NCI-H2029 treated with DMSO at 0.1 percent for 48 hours (cell line): ENCODE measurements at regions not wholly inside any gene's neighbourhood (a gene's known extent, or its start where the extent isn't known, plus 50 kb on each side); places are given as distances from the start of the nearest gene placed in this dataset.

Experiments used
- DNase-seq: peaks from one replicate; lab custom pipeline; 2025; lab: John Stamatoyannopoulos, UW

DNA sequence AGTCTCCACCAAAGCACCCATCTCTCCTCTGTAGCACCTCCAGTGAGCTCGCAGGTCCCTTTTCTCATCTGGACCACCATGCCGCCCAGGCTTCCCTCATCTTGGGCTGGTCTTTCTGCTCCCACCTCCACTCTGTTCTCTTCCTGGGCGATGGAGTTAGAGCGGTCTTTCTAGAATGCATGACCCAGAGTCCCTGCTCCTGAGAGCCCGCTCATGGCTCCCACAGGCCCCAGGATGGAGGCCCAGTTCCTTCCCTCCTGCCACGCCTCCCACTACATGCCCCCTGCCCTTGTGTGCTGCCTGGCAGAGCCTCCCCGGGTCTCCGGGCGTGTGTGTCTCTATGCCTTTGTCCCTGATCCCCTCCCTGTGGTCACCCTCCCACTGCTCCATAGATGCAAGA, 100.7 kb upstream of the RTL1 start:
- DNase-seq = no peak

DNA sequence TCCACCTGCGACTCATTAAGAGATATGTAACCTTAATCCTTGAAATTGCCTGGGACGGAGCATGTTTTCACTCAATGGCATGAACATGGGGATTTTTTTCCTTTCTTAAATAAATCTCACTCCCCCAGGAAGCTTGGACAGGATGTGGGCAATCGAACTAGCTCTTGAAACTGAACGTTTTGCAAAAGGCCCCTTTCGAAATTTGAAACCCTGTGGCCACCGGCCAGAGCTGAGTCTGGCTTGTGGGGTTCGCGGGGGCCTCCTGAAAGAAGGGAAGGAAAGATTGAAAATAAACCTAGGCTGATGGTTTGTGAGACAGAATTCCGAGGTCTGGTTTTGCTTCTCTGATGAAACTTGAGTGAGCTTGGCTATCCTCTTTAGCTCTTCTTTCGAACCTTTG, 101.4 kb upstream of the RTL1 start:
- DNase-seq = no peak

DNA sequence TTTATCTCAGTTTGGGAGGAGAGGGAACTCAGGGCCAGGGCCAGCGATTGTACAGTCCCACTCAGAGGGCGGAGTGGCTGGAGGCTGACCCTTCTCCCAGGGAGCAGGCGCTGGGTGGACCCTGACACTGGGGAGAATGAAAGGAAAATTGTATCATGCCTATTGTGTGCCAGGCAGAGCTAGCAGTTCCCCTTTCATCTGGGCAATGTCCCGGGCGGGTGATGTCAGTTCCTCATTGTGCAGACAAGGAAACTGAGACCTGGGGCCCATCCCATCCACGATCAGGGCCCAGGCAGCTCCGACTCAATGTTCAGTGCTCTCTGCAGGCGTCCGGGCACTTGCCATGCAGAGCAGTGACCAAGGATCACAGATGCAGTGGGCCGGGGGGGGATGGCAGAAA, 101.9 kb upstream of the RTL1 start:
- no peak for DNase-seq

DNA sequence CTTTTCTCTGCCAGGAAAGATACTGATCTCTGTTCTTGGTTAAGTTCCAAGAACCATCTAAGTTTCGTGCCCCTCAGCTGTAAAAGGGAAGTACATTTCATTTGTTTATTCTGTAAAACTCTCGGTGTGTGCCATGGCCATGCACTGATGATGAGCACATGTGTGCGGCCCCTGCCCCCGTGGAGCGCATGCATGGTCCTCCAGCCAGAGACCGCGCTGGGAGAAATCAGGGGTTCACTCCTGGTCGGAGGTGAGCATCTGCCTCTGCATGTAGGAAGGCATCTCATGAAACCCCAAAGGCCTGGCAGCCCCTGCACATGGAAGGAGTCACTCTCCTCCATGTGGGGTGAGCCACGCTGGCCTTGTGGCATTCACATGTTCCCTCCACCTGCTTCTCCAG, 102.5 kb upstream of the RTL1 start:
- DNase-seq = no peak

DNA sequence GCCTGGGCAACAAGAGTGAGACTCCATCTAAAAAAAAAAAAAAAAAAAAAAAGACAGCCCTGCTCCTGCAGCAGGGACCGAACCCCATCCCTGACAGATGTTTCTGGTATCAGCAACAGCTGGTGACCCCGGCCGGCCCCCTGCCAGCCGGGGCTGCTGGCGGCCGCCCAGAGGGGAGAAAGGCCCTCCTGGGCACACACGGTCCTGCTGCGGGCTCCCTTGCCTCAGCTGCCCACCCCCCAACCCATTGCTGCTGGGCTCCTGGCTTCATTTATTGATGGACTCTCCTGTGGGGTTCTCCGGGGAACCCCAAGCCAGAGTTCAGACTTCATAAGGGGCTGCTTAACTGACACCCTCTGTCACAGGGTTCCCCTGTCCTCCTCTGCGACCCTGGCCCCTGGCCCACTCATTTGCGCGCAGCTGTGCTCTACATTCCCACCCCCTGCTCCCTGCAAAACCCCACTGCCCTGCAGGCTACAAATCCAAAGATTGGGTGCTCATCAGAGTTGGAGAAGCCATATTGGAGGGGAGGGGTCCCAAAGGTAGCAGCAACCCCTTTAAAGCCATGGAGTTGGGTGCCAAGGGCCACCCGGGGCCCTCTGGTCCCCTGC, 103.6 kb upstream of the RTL1 start:
- DNase-seq = no peak

DNA sequence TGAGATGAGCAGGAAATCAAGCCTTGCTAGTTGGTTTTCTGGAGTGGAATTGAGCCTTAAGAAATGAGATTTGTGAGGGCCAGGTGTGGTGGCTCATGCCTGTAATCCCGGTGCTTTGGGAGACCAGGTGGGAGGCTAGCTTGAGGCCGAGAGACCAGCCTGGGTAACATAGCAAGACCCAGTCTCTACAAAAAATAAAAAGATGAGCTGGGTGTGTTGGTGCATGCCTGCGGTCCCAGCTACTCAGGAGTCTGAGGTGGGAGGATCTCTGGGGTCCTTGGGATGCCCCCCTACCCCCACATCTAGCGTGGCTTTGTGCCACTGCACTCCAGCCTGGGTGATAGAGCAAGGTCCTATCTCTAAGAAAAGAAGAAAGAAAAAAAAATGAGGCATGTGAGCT, 104.2 kb upstream of the RTL1 start:
- no peak for DNase-seq

DNA sequence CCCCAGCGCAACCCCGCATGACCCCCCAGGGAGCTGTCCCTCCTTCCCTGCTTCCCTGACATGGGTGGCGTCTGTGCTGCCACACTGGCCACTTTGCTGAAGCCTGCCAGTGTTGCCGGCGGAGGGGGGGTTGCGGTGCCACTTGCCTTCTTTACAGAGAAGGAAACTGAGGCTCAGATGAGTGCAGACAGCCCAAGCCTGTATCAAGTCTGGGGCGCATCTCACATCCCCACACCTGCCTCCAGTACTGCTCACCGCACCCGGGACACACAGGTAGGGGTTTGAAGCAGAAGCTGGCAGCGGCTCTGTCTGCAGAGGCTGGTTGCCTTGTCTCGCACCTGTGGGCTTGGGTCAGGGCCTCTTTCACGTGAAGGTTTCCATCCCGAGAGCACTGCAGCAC, 104.7 kb upstream of the RTL1 start:
- DNase-seq = no peak

DNA sequence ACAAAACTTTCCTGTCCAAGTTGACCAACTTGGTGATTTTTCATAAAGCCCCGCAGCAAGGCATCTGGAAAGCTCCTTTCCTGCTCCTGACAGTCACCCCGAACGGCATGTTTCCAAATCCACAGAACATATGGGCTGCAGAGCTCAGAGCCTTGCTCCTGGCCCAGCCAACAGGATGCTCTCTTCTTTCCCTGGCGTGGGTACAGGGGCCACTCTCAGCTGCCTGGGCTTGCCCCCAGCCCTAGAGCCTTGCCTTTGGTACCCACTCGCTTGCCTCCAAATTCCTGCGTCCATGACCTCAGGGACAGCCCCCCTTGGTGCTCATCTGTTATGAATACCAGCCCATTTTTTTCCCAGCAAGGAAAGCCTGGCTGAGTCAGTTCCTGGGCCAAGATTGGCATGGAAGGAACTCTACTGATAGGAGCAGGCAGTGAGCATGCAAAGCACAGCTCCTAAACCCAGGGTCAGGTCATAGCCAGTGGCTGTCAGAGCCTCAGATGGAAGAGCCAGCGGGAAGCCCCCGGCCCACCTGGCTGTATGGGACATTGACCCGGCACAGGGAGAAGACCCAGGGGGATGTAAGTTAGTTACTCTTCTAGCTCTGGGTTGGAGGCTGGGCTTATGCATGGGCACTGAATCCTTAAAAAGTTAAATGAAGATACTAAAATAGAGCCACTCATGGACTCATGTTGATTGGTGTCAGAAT, 105.3 kb upstream of the RTL1 start:
- DNase-seq = no peak

DNA sequence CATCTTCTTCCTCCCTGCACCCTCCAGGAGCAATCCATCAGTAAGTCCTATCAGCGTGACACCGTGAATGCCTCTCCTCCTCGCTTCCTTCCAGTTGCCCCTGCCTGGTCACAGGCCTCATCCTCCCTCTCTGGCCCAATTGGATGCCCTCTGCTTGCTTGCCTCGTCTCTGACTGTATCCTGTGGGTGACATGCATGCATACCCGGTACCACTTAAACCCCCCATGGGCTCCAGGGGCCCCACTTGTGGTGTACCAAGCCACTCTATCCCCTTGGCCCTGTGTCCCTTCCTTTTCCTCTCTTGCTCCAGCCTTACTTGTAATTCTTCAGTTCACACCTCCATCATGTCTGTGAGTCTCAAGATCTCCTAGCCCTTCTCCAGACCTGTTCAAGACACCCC, 106.0 kb upstream of the RTL1 start:
- DNase-seq = no peak

DNA sequence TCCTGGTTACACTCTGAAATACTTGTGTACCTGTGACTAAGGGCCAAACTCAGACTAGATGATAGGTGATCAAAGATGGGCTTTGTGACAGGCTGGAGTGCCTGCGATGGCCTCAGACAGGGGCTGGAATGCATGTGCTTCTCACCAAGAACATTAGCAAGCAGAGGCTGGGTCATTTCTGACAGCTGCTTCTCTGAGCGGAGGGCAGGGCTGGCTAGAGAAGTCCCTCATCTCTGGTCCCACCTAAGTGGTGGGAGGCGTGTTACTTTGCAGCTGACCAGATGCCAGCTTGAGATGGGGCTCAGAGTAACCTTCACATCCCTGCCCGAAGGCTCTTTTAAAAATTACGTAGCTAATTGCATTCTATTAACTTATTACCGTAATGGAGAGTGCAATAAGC, 106.8 kb upstream of the RTL1 start:
- DNase-seq = no peak

DNA sequence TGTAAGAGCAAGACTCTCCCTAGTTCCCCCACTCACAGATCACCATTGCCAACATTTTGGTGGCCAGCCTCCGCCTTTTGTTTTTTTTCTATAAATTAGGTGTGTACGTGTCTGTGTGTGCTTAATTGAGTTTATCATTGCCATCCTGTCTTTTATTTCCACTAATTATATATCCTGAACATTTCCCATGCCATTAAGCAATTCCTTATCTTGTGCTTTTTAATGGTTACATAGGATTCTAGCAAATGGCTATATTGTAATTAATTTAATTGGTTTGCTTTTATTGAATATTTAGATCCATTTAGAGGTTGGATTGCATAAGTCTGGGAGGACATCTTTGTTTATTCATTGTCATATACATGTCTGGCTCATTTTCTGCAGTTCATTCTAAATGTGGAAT, 107.3 kb upstream of the RTL1 start:
- DNase-seq = no peak

DNA sequence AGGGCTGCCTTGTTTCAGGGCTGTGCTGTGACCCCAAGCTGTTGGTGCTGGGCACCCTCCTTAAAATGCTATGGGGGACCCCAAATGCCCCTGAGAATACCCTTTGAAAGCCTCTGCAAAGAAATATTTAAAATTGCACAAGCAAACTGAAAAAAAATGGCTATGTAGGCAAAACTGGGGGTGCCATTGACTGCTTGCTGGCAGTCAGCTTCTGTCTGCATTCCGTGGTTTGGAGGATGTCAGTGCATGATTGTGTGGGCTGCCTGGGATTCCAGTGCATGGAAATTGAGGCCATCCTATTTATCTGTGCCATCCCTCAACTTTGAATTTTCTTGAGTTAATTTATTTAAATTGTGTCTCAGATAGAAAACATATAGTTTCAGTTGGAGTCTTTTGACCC, 113.7 kb upstream of the RTL1 start:
- no peak for DNase-seq

DNA sequence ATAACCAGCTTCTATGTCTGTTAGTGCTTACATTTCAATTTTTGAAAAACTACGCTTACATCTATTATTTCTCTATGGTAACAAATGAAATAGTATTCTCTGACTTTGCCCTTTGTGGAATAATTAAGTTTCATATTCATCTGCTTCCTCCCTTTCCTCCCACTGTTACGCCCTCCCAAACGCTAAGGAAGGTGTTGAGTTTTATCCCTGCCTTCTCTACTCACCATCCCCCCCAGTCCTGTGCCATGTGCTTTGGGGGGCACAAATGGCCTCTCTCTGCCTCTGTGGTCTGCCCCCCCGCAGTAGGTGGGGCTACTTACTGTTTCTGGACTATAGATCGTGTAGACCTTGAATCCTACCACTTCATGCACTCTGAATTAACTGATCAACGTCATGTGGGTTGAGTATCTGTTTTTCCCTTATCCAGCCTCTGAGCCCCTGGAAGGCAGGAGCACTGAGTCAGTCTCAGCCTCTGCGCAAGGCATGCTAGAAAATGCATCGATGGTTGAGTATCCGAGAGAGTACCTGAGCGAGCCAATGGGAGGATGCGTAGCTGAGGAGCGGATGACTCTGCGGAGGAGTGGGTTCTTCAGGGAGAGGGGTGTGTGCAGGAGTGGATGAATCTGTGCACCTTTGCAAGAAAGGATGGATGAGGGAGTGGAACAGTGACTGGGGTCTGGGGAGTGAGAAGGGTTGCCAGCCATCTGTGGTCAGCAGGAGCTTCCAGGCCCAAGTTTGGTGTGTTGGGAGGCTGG, 114.5 kb upstream of the RTL1 start:
- DNase-seq = no peak

DNA sequence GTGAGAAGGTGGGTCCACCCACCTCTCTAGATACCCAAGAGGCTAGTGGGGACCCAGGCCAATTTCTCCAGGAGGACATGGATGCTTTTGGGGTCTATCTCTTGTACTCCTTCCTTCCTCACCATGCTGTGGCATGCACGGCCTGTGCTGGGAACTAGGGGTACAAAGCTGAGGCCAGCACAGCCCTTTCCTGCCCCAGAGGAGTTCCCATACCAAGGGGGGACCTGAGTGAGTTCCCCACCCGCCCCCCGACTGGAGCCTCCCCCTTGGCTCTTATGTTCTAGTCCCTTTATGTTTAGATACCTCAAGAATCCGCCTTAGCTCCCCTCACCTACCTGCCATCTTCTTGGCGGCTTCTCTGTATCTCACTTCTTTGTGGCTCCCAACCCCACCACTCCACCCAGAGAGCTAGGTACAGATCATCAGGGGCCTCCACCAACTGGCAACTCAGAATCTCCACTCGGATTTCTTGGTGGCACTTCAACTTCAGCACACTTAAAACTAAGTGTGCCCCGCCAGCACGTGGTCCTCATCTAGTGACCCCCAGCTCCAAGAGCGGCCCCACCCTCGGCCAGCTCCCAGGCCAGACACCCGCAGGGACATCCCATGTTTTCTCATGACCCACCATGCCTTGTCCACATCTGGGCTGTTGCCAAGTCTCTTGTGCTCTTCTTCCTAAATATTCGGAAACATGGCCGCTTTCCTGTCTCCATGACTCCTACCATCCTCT, 115.2 kb upstream of the RTL1 start:
- no peak for DNase-seq

DNA sequence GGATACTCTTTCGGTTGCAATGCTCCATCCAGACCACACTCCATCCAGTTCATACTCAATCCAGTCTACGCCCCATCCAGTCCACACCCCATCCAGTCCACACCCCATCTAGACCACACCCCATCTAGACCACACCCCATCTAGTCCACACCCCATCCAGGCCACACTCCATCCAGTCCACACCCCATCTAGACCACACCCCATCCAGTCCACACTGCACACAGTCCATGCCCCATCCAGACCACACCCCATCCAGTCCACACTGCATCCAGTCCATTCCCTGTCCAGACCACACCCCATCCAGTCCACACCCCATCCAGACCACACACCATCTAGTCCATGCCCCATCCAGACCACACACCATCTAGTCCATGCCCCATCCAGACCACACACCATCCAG, 116.0 kb upstream of the RTL1 start:
- DNase-seq = no peak

DNA sequence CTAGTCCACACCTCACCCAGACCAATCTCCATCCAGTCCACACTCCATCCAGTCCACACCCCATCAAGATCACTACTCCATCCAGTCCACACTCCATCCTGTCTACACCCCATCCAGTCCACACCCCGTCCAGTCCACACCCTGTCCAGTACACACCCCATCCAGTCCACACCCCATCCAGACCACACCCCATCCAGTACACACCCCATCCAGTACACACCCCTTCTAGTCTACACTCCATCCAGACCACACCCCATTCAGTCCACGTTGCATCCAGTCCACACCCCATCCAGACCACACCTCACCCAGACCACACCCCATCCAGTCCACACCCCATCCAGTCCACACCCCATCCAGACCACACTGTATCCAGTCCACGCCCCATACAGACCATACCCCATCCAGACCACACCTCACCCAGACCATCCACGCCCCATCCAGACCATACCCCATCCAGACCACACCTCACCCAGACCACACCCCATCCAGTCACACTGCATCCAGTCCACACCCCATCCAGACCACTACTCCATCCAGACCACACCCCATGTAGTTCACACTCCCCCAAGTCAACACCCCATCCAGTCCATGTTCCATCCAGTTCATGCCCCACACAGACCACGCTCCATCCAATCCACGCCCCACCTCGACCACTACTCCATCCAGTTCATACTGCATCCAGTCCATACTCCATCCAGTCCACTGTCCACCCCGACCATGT, 116.6 kb upstream of the RTL1 start:
- DNase-seq = no peak

DNA sequence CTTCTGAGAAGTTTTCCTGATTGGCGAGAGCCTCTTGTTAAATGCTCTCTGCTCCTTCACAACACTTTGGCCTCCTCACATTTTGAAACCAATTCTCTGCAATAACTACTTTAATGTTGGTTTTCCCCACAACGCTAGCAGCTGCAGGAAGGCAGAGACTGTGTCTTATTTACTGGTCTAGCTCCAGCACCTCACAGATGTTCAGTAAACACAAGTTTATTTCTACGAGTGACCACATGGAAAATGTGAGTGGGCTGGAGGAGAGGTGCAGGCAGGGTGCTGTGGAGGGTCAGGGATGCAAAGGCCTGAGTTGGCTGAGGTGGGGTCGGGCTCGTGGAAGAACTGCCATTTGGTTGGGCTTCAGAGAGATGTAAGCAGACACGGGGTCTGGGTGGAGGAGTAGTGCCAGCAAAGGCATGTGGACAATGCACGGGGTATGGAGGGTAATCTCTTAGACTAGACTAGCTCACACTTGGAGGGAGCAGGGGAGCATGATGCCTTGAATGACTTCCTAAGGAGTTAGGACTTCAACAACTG, 117.4 kb upstream of the RTL1 start:
- DNase-seq = no peak

DNA sequence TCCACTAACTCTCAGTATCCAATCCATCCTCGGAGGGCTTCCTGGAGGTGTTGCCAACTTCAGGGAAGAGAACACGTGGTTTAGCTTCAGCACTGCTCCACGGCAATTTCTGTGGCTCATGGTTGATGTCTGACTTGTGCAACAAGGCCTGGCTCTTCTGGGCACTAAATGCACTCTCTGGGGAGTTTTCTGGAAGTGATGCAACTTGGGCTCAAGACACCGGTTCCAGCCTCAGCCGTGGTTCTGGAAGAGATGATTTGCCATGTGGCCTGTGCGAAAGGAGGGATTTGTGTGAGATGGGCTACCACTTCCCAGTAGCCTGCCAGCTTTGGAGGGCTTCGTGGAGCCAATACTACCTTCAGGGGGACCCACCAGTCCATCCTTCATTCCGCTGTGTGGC, 118.6 kb upstream of the RTL1 start:
- DNase-seq = no peak

DNA sequence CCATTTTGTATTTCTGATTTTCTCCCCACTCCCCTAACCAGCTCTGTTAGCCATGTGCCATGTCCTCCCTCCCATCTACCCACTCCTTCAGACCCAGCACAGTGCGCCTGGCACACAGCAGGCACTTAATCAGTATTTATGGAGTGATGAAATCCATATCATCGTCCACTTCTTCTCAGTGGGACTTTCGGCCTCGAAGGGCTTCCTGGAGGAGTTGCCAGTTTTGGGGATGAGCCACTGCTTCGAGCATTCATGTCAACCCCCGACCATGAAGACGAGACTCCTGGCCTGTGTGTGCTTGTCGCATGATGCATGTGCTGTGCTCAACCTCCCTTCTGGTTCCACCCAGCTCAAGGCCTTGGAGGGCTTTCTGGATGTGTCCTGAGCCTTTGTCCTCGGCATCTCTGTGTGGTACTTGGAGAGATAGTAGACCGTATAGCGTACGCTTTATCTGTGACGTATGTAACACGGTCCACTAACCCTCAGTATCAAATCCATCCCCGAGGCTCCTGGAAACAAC, 119.5 kb upstream of the RTL1 start:
- no peak for DNase-seq

DNA sequence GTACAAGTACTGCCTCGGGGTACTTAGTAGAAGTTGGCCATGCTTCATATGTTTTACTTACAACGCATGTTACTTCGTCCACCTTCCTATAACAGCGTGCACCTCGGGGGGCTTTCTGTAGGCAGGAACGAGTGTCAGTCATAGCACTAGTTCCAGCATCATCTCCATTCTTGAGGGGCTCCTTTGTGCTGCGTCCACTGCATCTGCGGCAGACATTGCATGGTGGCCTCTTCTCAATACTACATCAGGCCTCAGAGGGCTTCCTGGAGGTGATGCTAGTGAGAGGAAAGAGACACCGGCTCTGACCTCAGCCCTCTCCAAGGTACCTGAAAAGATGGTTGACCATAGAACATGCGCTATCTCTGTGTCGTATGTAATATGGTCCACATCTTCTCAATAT, 121.2 kb upstream of the RTL1 start:
- DNase-seq = no peak

DNA sequence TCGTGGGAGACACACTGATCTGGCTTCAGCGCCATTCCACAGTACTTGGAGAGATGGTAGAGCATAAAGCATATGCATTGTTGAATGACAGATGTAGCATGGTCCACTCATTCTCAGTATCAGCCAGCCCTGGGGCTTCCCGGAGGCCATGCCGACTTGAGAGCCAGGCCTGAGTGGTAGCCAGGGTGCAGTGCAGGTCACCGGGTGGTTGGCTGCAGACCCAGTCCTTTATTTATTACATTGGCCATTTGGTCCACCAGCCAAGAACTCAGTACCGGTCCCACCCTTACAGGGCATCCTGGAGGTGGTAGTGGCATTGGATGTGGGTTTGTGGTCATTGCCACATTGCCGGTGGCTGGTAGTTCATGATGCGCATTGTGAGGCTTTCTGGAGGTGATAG, 121.6 kb upstream of the RTL1 start:
- no peak for DNase-seq

DNA sequence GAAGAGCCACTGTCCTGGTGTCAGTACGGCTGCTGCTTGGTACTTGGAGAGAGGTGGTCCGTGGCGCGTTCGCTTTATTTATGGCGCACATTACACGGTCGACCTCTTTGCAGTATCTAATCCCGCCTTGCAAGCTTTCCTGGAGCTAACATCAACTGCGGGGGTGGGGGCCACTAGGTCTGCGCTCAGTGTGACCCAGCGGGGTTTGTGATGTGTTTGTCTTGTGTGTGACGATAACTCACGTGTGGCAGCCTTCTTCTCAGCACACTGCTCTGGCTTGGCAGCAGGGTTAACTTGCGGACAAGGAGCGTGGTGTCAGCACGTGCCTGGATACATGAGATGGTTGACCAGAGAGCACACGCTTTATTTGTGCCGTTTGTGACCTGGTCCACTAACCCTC, 122.2 kb upstream of the RTL1 start:
- peak; percentile 22 for DNase-seq
